ENCODE measurements at regions not wholly inside any gene's neighbourhood (a gene's known extent, or its start where the extent isn't known, plus 50 kb on each side); places are given as distances from the start of the nearest gene placed in this dataset.

- DNase-seq (no peak), ATAC-seq (replicated peaks in 1 of 2) (no peak)
- H3K4me1 Mint-ChIP-seq (ENCODE audit: low read depth) = no peaks in the 10 kb centered on the region
- H3K27ac Mint-ChIP-seq = no peak overlapping the region
- H3K9me3 Mint-ChIP-seq = no peaks in the 10 kb centered on the region
- H3K36me3 Mint-ChIP-seq (ENCODE audit: insufficient read depth in 2 of 2) = no peaks in the 10 kb centered on the region
- H3K27me3 Mint-ChIP-seq (ENCODE audit: low read depth) = no peaks in the 10 kb centered on the region
- H3K4me3 Mint-ChIP-seq = no peak overlapping the region
These were observed 254.6 kb upstream of the KCNIP4 start for GRCh38 chr4:22202975-22203710.

GRCh38 chr4:22202246-22202974 lies 253.8 kb upstream of the KCNIP4 start:
- H3K27me3 Mint-ChIP-seq (ENCODE audit: low read depth) = no peaks in the 10 kb centered on the region
- DNase-seq (no peak), ATAC-seq (replicated peaks in 1 of 2) (no peak)
- H3K9me3 Mint-ChIP-seq = no peaks in the 10 kb centered on the region
- H3K36me3 Mint-ChIP-seq (ENCODE audit: insufficient read depth in 2 of 2) = no peaks in the 10 kb centered on the region
- no peak overlapping the region for H3K4me3 Mint-ChIP-seq
- no peaks in the 10 kb centered on the region for H3K4me1 Mint-ChIP-seq (ENCODE audit: low read depth)
- H3K27ac Mint-ChIP-seq = no peak overlapping the region

GRCh38 chr4:22201256-22201655 lies 252.7 kb upstream of the KCNIP4 start:
- Mint-ChIP-seq H3K27ac (no peak overlapping the region), H3K9me3 (no peaks in the 10 kb centered on the region), H3K4me1 (ENCODE audit: low read depth) (no peaks in the 10 kb centered on the region), H3K36me3 (ENCODE audit: insufficient read depth in 2 of 2) (no peaks in the 10 kb centered on the region), H3K4me3 (no peak overlapping the region), H3K27me3 (ENCODE audit: low read depth) (no peaks in the 10 kb centered on the region)
- ATAC-seq (replicated peaks in 1 of 2) = no peak
- no peak for DNase-seq

- Mint-ChIP-seq H3K27ac (no peak overlapping the region), H3K9me3 (peaks cover 3% of the 10 kb centered on the region in 2 donors), H3K4me1 (ENCODE audit: low read depth) (no peaks in the 10 kb centered on the region), H3K36me3 (ENCODE audit: insufficient read depth in 2 of 2) (no peaks in the 10 kb centered on the region), H3K4me3 (no peak overlapping the region), H3K27me3 (ENCODE audit: low read depth) (no peaks in the 10 kb centered on the region)
- ATAC-seq (replicated peaks in 1 of 2) (no peak), DNase-seq (no peak)
These were observed 248.0 kb upstream of the KCNIP4 start for GRCh38 chr4:22196551-22196950.

- peaks cover 3% of the 10 kb centered on the region in 2 donors for H3K9me3 Mint-ChIP-seq
- ATAC-seq (replicated peaks in 1 of 2) (no peak), DNase-seq (no peak)
- no peaks in the 10 kb centered on the region for H3K36me3 Mint-ChIP-seq (ENCODE audit: insufficient read depth in 2 of 2)
- H3K4me1 Mint-ChIP-seq (ENCODE audit: low read depth) = no peaks in the 10 kb centered on the region
- H3K4me3 Mint-ChIP-seq = no peak overlapping the region
- H3K27ac Mint-ChIP-seq = no peak overlapping the region
- H3K27me3 Mint-ChIP-seq (ENCODE audit: low read depth) = no peaks in the 10 kb centered on the region
These were observed 243.5 kb upstream of the KCNIP4 start for GRCh38 chr4:22192084-22192511.

- no peaks in the 10 kb centered on the region for H3K36me3 Mint-ChIP-seq (ENCODE audit: insufficient read depth in 2 of 2)
- peaks cover 3% of the 10 kb centered on the region in 2 donors for H3K9me3 Mint-ChIP-seq
- no peak for ATAC-seq (replicated peaks in 1 of 2)
- no peak overlapping the region for H3K4me3 Mint-ChIP-seq
- no peak for DNase-seq
- H3K27ac Mint-ChIP-seq = no peak overlapping the region
- no peaks in the 10 kb centered on the region for H3K4me1 Mint-ChIP-seq (ENCODE audit: low read depth)
- no peaks in the 10 kb centered on the region for H3K27me3 Mint-ChIP-seq (ENCODE audit: low read depth)
These were observed 243.0 kb upstream of the KCNIP4 start for GRCh38 chr4:22191565-22191964.

GRCh38 chr4:22190855-22191254 lies 242.3 kb upstream of the KCNIP4 start:
- no peak for ATAC-seq (replicated peaks in 1 of 2)
- Mint-ChIP-seq H3K27ac (no peak overlapping the region), H3K36me3 (ENCODE audit: insufficient read depth in 2 of 2) (no peaks in the 10 kb centered on the region), H3K4me1 (ENCODE audit: low read depth) (no peaks in the 10 kb centered on the region), H3K4me3 (no peak overlapping the region), H3K27me3 (ENCODE audit: low read depth) (no peaks in the 10 kb centered on the region), H3K9me3 (peaks cover 3% of the 10 kb centered on the region in 2 donors)
- DNase-seq = no peak

GRCh38 chr4:22187203-22187820 lies 238.7 kb upstream of the KCNIP4 start:
- no peaks in the 10 kb centered on the region for H3K36me3 Mint-ChIP-seq (ENCODE audit: insufficient read depth in 2 of 2)
- ATAC-seq (replicated peaks in 1 of 2) (no peak), DNase-seq (no peak)
- H3K4me1 Mint-ChIP-seq (ENCODE audit: low read depth) = no peaks in the 10 kb centered on the region
- H3K9me3 Mint-ChIP-seq = peaks cover 0 to 6% of the 10 kb centered on the region in 2 donors
- no peak overlapping the region for H3K27ac Mint-ChIP-seq
- H3K4me3 Mint-ChIP-seq = no peak overlapping the region
- no peaks in the 10 kb centered on the region for H3K27me3 Mint-ChIP-seq (ENCODE audit: low read depth)

GRCh38 chr4:22181736-22182135 lies 233.2 kb upstream of the KCNIP4 start:
- no peaks in the 10 kb centered on the region for H3K4me1 Mint-ChIP-seq (ENCODE audit: low read depth)
- no peak for ATAC-seq (replicated peaks in 1 of 2)

GRCh38 chr4:22179124-22179874 lies 230.7 kb upstream of the KCNIP4 start:
- peaks cover 10 to 16% of the 10 kb centered on the region in 2 donors for H3K9me3 Mint-ChIP-seq
- H3K36me3 Mint-ChIP-seq (ENCODE audit: insufficient read depth in 2 of 2) = peaks cover 0 to 5% of the 10 kb centered on the region in 2 donors
- no peak for DNase-seq
- H3K4me1 Mint-ChIP-seq (ENCODE audit: low read depth) = no peaks in the 10 kb centered on the region
- H3K27ac Mint-ChIP-seq = no peak overlapping the region
- H3K4me3 Mint-ChIP-seq = no peak overlapping the region
- no peaks in the 10 kb centered on the region for H3K27me3 Mint-ChIP-seq (ENCODE audit: low read depth)
- ATAC-seq (replicated peaks in 1 of 2) = peak; percentile 31 to 50

More at GRCh38 chr4:22181736-22182135, 233.2 kb upstream of the KCNIP4 start:
- Mint-ChIP-seq H3K4me3 (no peak overlapping the region), H3K27ac (no peak overlapping the region), H3K9me3 (peaks cover 7 to 10% of the 10 kb centered on the region in 2 donors), H3K36me3 (ENCODE audit: insufficient read depth in 2 of 2) (peaks cover 0 to 5% of the 10 kb centered on the region in 2 donors), H3K27me3 (ENCODE audit: low read depth) (no peaks in the 10 kb centered on the region)
- DNase-seq = no peak

GRCh38 chr4:22174640-22175039 lies 226.1 kb upstream of the KCNIP4 start:
- DNase-seq = no peak
- no peak overlapping the region for H3K4me3 Mint-ChIP-seq
- H3K9me3 Mint-ChIP-seq = peaks cover 10 to 14% of the 10 kb centered on the region in 2 donors
- ATAC-seq (replicated peaks in 1 of 2) = no peak
- no peak overlapping the region for H3K27ac Mint-ChIP-seq
- H3K4me1 Mint-ChIP-seq (ENCODE audit: low read depth) = no peaks in the 10 kb centered on the region
- peaks cover 0 to 5% of the 10 kb centered on the region in 2 donors for H3K36me3 Mint-ChIP-seq (ENCODE audit: insufficient read depth in 2 of 2)
- H3K27me3 Mint-ChIP-seq (ENCODE audit: low read depth) = no peaks in the 10 kb centered on the region

- H3K27ac Mint-ChIP-seq = no peak overlapping the region
- H3K4me1 Mint-ChIP-seq (ENCODE audit: low read depth) = no peaks in the 10 kb centered on the region
- DNase-seq (no peak), ATAC-seq (replicated peaks in 1 of 2) (no peak)
- H3K4me3 Mint-ChIP-seq = no peak overlapping the region
- no peaks in the 10 kb centered on the region for H3K27me3 Mint-ChIP-seq (ENCODE audit: low read depth)
- peaks cover under 1 to 6% of the 10 kb centered on the region in 2 donors for H3K9me3 Mint-ChIP-seq
- no peaks in the 10 kb centered on the region for H3K36me3 Mint-ChIP-seq (ENCODE audit: insufficient read depth in 2 of 2)
These were observed 221.8 kb upstream of the KCNIP4 start for GRCh38 chr4:22170353-22170752.

GRCh38 chr4:22167201-22167600 lies 218.6 kb upstream of the KCNIP4 start:
- Mint-ChIP-seq H3K4me1 (ENCODE audit: low read depth) (no peaks in the 10 kb centered on the region), H3K27me3 (ENCODE audit: low read depth) (no peaks in the 10 kb centered on the region), H3K36me3 (ENCODE audit: insufficient read depth in 2 of 2) (no peaks in the 10 kb centered on the region), H3K9me3 (peaks cover 6 to 8% of the 10 kb centered on the region in 2 donors), H3K4me3 (no peak overlapping the region), H3K27ac (no peak overlapping the region)
- DNase-seq (no peak), ATAC-seq (replicated peaks in 1 of 2) (no peak)

All from activated T-cell treated with anti-CD3 and anti-CD28 coated beads, Interleukin-2, amount 50 U/mL, for 72 hours (primary cell).